ENCODE measurements at regions not wholly inside any gene's neighbourhood (a gene's known extent, or its start where the extent isn't known, plus 50 kb on each side); places are given as distances from the start of the nearest gene placed in this dataset.

GRCh38 chrX:39396358-39396995 is 595.2 kb downstream of the MID1IP1 start:
- intact Hi-C loops (cut with micrococcal nuclease) = no loop called here
- ChIA-PET POLR2A (no interaction called here), CTCF (no interaction called here)
- no peak for ATAC-seq
- Mint-ChIP-seq H3K4me1 (ENCODE audit: low read depth) (peaks cover 11% of the 10 kb centered on the region), H3K27ac (no peak overlapping the region), H3K4me3 (no peak overlapping the region), H3K27me3 (no peaks in the 10 kb centered on the region), H3K9me3 (no peaks in the 10 kb centered on the region), H3K36me3 (ENCODE audit: low read depth) (no peaks in the 10 kb centered on the region)
- no peak for DNase-seq
- TF ChIP-seq, protein P1, sequence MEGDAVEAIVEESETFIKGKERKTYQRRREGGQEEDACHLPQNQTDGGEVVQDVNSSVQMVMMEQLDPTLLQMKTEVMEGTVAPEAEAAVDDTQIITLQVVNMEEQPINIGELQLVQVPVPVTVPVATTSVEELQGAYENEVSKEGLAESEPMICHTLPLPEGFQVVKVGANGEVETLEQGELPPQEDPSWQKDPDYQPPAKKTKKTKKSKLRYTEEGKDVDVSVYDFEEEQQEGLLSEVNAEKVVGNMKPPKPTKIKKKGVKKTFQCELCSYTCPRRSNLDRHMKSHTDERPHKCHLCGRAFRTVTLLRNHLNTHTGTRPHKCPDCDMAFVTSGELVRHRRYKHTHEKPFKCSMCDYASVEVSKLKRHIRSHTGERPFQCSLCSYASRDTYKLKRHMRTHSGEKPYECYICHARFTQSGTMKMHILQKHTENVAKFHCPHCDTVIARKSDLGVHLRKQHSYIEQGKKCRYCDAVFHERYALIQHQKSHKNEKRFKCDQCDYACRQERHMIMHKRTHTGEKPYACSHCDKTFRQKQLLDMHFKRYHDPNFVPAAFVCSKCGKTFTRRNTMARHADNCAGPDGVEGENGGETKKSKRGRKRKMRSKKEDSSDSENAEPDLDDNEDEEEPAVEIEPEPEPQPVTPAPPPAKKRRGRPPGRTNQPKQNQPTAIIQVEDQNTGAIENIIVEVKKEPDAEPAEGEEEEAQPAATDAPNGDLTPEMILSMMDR (IDR thresholded peaks at IDR 0.05) = no peak

GRCh38 chrX:39397561-39398199 is 596.4 kb downstream of the MID1IP1 start:
- Mint-ChIP-seq H3K27me3 (no peaks in the 10 kb centered on the region), H3K9me3 (no peaks in the 10 kb centered on the region), H3K4me3 (no peak overlapping the region), H3K36me3 (ENCODE audit: low read depth) (no peaks in the 10 kb centered on the region), H3K4me1 (ENCODE audit: low read depth) (peaks cover 14% of the 10 kb centered on the region), H3K27ac (no peak overlapping the region)
- ATAC-seq (no peak), DNase-seq (no peak)
- CTCF ChIA-PET = no interaction called here
- POLR2A ChIA-PET = no interaction called here
- intact Hi-C loops (cut with micrococcal nuclease) = no loop called here
- TF ChIP-seq, protein P1 (IDR thresholded peaks at IDR 0.05) = no peak

DNA sequence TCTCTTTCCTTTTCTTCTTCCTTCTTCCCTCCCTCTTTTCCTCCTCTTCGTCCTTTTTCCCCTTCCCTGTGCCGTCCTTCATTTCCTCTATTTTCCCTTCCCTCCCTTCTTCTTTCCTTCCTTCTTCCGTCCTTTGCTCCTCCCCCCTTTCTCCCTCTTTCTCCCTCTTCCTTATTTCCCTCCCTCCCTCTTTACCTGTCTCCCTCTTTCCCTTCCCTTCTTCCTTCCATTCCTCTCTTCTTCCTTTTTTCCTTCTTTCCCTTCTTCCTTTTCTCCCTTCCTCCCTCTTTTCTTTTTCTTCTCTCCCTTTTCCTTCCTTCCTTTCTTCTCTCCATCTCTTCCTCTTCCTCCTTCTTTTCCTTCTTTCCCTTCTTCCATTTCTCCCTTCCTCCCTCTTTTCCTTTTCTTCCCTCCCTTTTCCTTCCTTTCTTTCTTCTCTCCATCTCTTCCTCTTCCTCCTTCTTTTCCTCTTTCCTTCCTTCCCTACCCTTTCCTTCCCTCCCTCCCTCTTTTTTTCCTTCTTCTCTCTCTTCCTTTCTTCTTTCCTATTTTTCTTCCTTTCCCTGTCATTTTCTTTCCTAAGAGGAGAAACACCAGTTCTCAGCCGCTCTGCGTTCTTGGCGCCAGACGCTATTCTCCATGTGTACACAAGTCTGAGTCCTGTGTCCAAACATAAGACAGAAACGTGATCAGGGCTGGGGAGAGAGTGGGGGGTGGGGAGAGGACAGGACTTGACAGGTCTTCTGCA is 597.1 kb downstream of the MID1IP1 start:
- Mint-ChIP-seq H3K4me3 (no peak overlapping the region), H3K27ac (no peak overlapping the region), H3K36me3 (ENCODE audit: low read depth) (no peaks in the 10 kb centered on the region), H3K4me1 (ENCODE audit: low read depth) (peaks cover 12% of the 10 kb centered on the region), H3K9me3 (no peaks in the 10 kb centered on the region), H3K27me3 (no peaks in the 10 kb centered on the region)
- DNase-seq (no peak), ATAC-seq (no peak)
- TF ChIP-seq, protein P1 (IDR thresholded peaks at IDR 0.05) = no peak
- ChIA-PET POLR2A (no interaction called here), CTCF (no interaction called here)
- intact Hi-C loops (cut with micrococcal nuclease) = no loop called here

DNA sequence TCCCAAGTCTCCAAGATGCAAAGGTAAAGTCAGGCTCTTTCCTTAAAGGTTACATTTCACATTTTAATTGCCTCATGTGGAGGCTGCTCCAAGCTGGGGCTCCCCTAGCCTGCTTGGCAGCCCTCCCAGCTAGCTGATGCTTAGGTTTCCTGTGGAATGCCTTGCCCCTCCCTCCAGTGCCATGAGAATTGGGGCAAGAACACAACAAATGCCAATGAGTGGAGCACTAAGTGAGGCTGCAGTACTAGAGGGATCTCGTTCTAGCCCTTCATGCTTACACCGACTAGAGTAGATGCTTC is 597.7 kb downstream of the MID1IP1 start:
- TF ChIP-seq, protein P1 (IDR thresholded peaks at IDR 0.05) = no peak
- Mint-ChIP-seq H3K27ac (no peak overlapping the region), H3K27me3 (no peaks in the 10 kb centered on the region), H3K9me3 (no peaks in the 10 kb centered on the region), H3K36me3 (ENCODE audit: low read depth) (no peaks in the 10 kb centered on the region), H3K4me3 (no peak overlapping the region), H3K4me1 (ENCODE audit: low read depth) (peaks cover 9% of the 10 kb centered on the region)
- ChIA-PET CTCF (no interaction called here), POLR2A (no interaction called here)
- ATAC-seq (no peak), DNase-seq (no peak)
- intact Hi-C loops (cut with micrococcal nuclease) = no loop called here

DNA sequence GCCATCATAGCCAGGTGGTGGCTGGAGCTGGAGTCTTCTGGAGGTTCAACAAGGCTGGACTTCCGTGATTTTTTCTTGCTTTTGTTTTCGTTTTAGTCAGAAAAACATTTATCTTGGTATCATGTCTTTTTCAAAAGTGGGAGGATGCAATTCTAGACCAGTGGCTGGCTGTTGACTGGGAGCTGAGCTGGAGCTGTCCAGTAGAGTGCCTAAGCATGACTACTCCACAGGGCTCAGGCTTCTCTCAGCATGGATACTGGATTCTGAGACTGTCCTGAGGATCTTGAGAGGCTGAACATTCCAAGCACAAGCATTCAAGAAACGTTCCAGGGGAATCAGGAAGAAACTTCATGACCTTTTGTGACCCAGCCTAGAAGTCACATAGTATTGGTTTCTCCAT is 598.1 kb downstream of the MID1IP1 start:
- ChIA-PET POLR2A (no interaction called here), CTCF (no interaction called here)
- Mint-ChIP-seq H3K27me3 (no peaks in the 10 kb centered on the region), H3K4me3 (no peak overlapping the region), H3K4me1 (ENCODE audit: low read depth) (peaks cover 9% of the 10 kb centered on the region), H3K36me3 (ENCODE audit: low read depth) (no peaks in the 10 kb centered on the region), H3K9me3 (no peaks in the 10 kb centered on the region), H3K27ac (no peak overlapping the region)
- no peak for DNase-seq
- intact Hi-C loops (cut with micrococcal nuclease) = no loop called here
- ATAC-seq = no peak
- TF ChIP-seq, protein P1 (IDR thresholded peaks at IDR 0.05) = no peak
